HG03354 (cell line): ENCODE measurements at regions not wholly inside any gene's neighbourhood (a gene's known extent, or its start where the extent isn't known, plus 50 kb on each side); places are given as distances from the start of the nearest gene placed in this dataset.
"Not testable (repeated sequence)": the region's sequence is repeated elsewhere in the genome, so short reads cannot be mapped to it uniquely, and the experiment has no call there.

Experiments used
- ATAC-seq: cut with Tn5 transposase; IDR thresholded peaks from one replicate; pipeline ENCODE4 v1.9.1; 2021; ENCODE audit warnings: mild to moderate bottlenecking; ENCODE audit not compliant: unreplicated experiment, poor library complexity, severe bottlenecking

DNA sequence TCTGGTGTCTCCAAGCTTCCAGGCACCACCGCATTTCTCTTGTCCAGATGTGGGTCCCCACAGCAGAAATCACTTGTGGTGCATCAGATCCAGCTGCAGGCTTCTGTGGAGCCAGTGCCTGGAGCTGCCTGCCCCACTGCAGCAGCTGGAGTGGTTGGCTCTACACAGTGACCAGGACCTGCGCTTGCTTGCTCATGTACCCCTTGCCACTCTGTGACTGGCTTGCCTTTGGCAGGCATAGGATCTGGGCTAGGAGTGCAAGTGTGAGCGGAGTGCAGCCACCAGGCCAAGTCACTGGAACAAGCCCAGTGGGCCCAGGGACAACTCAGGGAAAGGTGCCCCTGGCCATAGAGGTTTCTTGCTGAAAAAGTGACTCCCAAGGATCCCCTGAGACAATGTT is 1400.0 kb upstream of the ALCAM start:
- no peak for ATAC-seq

DNA sequence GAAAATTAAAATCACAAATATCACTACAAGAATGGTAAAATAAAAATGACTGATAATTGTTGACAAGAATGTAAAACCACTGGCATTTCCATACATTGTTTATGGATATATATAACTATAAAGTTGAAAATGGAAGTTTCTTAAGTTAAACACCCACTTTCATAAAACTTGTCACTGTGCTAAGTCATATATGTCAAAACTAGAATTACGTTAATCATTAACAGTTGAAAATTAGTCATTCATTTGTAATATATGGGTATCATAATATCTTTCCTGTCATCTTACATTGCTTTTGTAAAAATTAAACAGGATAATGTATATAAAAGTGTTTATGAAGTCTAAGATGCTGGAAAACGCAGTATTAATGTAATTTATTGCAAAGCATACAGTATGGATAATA is 1398.6 kb upstream of the ALCAM start:
- peak; percentile 70 for ATAC-seq

DNA sequence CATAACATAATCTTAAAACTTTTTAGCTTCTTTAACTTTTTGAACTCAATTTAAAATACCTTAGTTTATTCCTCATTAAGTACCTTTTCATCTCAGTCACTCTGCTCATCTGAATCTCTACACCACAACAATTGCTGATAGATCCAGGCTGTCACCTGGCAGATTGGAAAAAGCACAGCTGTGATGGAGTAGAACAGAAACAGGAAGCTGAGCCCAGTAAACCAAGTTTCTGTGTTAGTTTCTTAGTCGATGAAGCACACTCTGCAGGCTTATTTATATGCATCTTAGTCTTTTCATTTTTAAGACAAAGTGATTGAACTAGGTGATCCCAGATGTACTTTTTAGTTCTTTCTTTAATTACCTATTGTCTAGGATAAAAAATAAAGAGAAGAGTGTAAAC is 1398.0 kb upstream of the ALCAM start:
- ATAC-seq: peak; percentile 94

DNA sequence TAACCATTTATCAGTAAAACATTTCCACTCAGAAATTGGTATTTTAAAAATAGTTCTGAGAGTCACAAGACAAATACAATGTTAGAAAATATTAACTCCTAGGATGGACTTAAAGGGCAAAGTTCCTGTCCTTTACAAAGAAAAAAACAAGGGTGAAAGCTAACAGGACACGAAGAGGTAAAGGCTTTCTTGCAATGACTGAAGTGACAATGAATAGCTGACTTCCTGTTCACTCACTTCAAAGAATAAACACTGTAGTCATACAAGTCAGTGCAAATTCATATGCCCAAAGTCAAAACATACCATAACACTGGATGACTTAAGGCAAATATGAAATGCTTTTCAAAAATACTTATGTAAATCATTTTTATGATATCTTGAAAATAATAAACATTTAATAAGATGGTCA is 1389.8 kb upstream of the ALCAM start:
- peak; percentile 93 for ATAC-seq

DNA sequence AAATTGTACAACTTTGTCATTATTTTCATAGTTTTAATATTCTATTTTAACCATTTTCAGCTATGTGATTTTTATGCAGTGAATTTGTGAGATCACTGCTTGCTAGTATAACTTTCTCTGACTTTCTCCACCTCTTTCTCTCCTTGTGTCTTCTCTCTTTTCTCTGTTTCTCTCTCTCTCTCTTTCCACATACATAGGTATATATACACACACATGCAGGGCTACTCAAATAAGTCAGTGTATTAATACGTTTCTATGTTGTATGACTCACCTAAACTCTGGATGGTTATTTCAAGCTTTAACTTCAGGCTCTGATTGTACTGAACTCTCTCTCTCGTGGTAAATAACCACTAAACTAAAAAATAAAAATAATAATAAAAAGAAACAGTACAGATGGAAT is 1389.3 kb upstream of the ALCAM start:
- no peak for ATAC-seq

DNA sequence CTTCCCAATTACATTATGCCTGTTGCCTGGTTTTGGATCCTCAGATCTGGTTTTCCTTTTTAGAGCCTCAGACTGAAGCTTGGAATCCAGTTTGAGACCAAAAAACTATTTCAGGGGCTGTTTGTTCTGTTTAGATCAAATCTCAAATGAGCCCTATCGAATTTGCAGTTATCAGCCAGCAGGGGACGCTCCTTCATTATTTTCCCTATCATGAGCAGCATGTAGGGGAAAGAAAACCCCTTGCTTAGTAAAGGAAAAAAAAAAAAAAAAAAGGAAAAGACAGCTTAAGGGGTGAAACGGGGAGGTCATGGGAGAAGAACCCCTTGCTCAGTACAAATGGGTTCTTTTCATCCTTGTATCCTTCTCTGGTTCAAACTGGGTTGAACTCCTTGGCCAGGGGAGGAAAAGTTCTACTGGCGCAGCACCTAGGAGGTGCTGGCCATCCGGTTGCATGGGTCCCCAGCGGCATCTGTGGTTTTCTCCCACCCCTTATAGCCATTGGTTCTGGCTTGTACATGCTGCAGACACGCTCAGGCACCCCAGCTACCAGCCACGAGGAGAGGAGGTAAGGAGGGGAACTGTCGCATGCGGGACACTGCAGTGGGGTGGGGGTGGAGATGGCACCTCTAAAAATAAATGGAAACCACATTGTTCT is 1375.1 kb upstream of the ALCAM start:
- ATAC-seq: no peak

DNA sequence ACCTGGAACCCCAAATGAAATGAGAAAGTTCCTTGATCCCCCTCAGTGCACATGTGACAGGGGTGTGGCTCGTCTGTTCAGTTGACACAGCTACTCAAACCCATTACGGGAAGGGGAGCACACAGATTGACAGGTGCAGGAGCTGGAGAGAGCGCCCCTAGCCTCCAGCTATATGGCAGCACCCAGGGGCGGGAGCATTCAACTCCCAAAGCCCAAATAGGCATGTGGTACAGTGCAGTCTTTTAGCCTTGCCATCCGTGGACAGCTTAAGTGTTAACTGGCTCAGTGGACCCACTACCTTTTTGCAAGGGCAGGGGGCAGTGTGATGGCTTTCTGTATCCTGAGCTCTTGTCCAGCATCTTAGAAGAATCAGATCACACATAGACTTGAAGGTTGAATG is 1374.2 kb upstream of the ALCAM start:
- ATAC-seq: no peak

DNA sequence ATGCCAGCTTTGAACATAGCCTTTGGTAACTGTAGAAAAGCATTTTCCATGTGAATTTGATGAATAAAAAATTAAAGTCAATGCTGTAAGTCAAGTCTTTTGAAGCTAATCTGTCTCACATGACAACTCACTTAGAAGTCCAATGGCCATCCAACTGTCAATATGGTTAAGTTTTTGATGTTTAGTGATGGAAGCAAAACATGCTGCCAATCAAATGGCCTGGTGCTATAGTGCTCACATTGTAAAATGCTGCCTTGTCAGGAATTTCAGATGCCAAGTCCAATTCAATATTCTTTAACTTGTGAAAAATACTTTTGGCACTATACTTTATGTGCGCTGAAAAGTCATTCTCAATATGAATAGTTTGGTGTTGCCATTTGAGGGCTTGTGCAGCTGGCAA is 1361.8 kb upstream of the ALCAM start:
- no peak for ATAC-seq

DNA sequence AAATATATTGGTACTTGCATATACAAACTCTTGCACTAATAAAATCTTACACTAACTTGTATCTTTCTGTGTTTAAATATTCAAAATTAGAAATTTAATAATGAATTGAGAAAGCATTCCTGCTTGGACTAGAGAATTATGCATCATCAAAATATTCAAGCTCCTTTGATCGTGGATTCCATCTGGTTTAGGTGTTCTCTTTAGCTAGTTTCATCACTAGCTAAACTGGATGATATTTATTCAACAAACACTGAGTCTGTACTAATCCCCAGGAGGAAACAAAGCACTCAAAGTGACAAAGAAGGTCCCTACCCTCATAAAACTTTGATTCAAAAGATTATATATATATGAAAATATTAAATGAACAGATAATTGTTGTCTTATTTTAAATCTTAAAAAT is 1360.9 kb upstream of the ALCAM start:
- ATAC-seq: no peak

DNA sequence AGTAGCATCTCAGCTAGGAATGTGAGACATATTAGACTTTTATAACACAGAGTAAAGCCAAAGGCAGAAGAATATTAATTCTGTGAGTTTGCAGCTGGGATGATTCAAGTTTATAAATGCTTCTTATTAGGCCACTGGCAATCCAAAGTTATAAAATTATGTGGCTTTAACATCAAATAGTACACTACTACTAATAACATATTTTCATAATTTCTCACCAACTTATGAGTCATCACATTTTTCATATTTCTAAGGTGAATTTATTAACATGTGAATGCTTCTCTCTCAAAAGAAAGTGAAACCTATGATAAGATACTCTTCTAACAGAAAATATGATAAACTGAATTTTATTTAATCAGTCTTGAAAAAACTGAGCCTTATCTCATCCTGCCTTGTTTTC is 1348.2 kb upstream of the ALCAM start:
- ATAC-seq: no peak

DNA sequence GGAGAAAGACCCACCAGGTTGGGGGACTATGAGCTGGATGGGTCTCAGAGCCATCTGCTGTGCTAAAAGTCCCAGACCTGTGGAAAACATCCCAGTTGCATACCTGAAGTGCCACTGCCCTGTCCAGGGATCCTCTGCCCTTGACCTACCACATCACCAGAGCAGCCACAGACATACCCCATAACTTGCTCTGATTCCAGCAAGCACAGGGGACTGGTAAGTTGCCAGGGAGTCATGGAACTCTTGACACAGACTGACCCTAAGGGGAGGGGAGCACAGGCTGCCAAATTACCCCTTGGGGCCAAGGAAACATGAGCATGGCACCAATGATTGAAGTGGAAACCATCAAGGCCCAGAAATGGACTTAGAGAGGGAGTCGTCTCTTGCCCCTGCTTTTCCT is 1335.1 kb upstream of the ALCAM start:
- no peak for ATAC-seq

DNA sequence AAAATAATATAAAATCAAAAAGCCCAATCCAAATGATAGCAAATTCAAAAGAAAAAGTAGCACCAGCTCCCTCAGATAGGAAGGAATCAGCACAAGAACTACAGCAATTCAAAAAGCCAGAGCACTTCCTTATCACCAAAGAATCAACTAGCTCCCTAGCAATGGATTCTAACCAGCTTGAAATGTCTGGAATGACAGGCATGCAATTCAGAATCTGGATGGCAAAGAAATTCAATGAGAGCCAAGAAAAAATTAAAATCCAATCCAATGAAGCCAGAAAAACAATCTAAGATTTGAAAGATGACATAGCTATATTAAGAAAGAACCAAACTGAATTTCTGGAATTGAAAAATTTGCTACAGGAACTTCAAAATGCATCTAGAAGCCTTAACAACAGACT is 1334.4 kb upstream of the ALCAM start:
- ATAC-seq: no peak

DNA sequence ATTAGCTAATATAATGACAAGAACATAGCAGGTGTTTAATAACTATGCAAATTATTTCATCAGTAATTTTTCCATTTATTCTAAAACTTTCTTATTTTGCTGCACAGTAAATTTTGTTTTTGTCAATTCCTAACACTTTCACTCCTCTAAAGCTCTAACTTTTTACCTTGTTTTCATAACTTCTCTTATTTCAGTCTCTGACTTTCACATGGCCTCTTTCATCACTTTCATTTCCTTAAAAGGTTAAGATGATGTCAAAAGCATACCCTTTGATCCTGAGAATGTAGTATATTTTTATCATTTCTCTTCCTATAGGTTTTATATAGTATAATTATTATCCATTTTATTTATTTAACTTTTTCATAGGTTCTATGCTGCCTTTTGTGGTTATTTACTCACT is 1325.8 kb upstream of the ALCAM start:
- ATAC-seq: peak; percentile 46

DNA sequence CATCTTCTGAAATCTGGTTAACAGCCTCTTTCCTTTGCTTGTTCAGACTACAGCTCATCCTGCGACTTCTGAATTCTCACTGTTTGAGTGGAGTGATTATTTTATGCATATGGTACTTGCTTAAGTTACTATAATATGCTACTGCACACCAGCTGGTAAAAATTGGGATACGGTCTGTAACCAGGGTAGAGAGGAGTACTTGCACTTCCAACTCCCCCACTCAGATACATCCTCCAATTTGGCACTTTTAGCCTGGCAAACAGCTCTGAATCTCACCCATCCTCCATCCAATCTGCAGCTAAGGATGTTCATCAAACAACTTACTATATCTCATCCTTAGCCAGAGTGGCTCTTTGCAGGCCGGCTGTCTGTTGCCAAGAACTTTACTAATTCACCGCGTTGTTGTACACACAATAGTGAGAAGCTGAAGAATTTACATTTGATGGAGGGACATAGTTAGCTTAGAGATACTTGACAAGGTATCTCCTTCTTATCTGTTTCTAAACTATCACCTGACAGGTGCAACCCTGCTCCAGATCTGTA is 1323.6 kb upstream of the ALCAM start:
- not testable (repeated sequence) for ATAC-seq

DNA sequence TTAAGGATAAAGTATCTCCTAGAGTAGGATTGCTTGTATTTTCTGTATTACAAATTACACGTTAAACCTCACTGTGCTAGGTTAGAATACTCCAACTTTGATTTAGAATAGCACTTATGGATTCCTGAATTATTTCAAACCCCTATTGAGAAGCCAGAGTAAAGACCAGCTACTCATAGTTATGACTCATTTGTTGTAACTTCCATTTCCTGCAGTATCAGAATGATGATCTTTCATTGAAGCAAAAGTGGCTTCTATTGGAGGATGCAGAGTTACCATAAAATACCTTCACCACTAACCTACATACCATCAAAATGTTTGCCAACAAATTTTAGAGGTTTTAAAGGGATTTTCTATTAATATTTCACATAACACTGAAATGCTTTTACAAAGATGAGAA is 1322.7 kb upstream of the ALCAM start:
- ATAC-seq: no peak

DNA sequence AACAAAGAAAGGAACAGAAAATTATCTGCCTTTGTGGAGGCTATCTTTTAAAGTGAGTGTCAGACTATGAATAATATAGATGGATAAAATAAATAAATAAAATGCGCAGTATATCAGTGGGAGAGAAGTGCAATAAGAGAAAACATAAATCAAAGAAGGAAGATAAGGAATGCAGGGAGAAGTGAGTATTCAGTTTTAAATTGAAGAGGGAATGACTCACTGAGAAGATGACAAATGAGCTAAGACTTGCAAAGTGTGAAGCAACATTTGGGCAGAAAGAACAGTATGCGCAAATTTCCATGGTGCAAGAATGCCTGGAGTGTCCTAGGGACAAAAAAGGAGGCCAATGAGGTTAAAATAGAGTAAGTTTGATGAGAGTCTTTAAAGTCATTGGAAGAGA is 1300.1 kb upstream of the ALCAM start:
- ATAC-seq: no peak

DNA sequence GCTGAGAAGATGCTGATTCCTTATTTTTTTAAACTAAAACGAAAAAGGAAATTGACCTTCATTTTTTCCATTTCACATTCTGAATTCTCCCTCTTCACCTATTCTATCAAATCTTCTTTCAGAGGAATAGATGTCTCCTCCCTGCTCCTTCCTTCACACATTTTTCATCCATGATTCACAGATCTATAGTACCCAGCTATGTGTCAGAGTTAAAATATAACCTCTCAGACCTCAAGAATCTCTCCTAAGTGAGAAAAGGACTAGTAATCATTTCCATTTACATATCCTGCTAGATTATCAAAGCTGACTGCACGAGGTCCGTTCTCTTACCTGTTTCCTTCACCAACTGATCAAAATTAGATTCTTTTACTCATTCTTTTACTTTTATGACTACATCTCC is 1297.6 kb upstream of the ALCAM start:
- no peak for ATAC-seq

DNA sequence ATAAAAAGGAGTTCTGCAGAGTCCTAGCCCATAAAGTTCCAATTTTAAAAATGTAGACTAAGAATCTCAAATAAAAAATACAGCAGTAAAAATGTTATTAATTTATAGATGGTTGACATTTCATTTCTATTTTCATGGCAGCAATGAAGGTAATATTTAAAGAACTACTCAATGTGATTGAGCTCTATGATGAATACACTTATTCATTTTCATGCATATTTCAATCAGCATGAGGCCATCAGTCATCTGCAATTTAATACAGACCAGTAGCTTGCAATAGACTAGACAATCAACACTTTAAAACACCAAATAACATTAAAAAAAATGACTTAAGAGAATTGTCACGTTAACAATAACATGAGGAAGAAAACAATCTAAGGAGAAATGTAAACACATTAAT is 1295.8 kb upstream of the ALCAM start:
- no peak for ATAC-seq

DNA sequence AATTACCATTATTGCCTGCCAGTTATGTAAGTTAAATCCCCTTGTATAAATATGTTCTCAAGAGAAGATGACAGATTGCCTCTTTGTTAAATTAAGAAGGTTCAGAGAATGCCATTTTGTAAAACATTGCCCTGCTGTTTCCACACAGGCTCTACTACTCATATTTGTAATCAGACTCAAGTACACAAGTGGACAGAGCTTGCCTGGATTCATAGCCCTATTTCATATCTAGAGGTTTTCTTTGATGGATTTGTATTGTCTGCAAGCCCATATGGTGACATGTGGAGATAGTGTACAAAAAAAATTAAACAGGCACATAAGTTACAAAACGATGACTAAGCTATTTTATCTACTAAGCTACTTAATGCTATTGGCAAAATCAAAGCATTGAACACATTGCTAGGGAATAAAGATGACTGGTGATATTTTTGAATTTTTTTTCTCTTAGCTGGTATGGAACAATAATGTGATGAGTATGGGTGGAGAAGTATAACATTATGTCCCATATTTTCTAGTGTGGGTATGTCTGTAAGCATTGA is 1286.6 kb upstream of the ALCAM start:
- ATAC-seq: no peak

DNA sequence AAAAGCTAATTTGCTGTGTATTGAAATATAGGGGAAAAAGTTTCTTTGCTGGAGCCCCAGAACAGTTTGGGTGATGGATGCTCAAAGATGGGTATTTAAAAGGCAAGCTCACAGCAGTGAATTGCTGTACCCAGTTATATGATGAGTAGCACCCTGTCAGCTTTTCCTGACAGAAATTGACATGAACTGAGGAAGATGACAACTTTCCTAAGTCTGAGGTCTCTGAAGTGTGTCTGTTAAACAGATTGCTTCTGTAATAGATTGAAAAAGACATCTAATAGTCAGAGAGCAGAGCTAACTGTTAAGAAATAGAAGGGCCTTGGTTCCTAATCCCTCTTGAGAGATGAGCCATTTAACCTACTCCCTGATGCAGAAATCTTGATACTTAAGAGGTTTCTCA is 1278.0 kb upstream of the ALCAM start:
- no peak for ATAC-seq

DNA sequence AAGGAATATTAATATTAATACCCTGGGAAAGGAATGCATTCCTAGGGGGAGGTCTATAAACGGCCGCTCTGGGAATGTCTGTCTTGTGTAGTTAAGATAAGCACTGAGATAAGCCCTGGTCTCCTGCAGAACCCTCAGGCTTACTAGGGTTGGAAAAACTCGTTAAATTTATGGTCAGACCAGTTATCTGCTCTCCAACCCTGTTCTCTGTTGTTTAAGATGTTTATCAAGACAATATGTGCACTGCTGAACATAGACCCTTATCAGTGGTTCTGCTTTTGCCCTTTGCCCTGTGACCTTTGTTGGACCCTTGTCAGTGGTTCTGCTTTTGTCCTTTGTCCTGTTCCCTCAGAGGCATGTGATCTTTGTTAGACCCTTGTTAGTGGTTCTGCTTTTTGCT is 1276.7 kb upstream of the ALCAM start:
- ATAC-seq: not testable (repeated sequence)

DNA sequence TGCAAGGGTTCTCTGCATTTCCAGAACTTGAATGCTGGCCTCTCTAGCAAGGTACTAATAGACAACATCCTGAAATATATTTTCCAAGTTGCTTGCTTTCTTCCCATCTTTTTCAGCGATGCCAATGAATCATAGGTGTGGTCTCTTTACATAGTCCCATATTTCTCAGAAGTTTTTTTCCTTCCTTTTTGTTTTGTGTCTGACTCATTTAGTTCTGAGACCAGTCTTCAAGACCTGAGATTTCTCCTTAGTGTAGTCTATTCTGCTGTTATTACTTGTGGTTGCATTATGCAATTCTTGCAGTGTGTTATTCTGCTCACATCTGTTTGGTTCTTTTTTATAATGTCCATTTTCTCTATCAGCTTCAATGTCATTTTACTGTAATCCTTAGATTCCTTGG is 1265.0 kb upstream of the ALCAM start:
- no peak for ATAC-seq
